Iris pigment epithelial cell (primary cell): ENCODE measurements at regions not wholly inside any gene's neighbourhood (a gene's known extent, or its start where the extent isn't known, plus 50 kb on each side); places are given as distances from the start of the nearest gene placed in this dataset.
A peak's percentile ranks its signal among the peaks of the same experiment; 100 is the strongest.
"Not testable (repeated sequence)": the region's sequence is repeated elsewhere in the genome, so short reads cannot be mapped to it uniquely, and the experiment has no call there.

ENCODE experiments used
- DNase-seq: peaks from one replicate; pipeline ENCODE4 v3.0.0-alpha.2; 2011; ENCODE audit warnings: low read depth

DNA sequence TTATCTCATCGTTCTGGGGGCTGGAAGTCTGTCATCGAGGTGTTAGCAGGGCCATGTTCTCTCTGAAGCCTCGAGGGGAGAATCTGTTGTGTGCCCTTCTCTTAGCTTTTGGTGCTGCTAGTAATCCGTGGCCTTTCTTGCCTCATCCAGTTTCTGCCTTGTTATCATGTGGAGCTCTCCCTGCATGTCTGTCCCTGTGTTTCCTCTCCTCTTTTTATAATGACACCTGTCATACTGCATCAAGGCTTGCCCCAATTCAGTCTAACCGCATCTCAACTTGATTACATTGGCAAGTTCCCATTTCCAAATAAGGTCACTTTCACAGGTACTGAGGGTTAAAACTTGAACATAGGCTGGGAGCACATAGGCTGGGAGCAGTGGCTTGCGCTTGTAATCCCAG lies 82.6 kb upstream of the CNIH3 start:
- no peak for DNase-seq

DNA sequence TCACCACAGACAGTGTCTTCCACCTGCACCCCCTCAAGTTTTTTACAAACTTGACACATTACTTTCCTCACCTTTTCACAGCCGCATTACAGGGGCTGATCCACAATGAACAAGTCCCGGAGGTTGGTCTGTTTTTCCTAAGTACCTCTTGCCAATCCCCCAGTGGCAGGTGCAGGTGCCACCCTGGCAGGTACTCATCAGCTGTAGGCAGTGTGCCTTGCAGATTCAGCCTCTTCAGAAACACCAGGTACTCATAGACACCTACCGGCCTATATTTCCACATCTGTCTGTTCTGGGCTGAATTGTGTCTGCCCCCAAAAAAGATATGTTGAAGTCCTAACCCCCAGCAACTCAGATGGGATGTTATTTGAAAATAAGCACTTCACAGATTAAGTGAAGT lies 81.4 kb upstream of the CNIH3 start:
- no peak for DNase-seq

DNA sequence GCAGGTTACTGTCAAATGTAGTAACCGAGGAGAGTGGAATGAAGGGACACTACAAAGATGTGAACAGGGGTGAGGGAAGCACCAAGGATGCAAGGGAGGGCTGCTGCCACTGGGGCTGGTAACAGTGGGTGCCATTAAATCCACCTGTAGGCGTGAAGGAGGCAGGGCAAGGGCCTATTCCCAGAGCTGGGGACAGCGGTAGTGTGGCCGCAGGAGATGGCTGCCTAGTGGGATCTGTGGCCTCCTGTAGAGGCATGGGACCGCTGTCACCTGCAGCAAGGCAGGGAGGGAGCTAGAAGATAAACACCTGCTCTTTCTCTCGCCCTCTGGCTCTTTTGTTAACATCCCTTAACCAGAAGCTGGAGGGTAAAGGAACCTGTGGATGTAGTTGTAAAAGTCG lies 80.5 kb upstream of the CNIH3 start:
- DNase-seq = no peak

DNA sequence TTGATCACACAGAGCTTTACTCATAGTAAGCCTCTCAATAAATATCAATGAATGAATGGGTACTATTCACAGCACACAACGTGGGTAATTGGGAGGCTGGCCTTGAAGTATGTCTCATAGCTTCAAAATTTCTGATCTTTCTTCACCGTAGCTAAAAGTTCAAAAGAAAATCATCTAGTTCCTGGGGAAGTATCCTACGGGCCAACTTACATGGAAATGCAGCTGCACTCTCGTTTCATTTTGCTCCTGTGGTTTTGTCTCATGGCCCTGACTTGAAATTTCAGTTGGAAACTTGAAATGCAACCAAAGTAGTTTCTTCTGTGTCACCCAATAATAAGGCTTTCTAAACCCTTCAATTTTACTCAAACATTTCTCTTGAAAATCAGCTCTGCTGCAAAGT lies 76.1 kb upstream of the CNIH3 start:
- DNase-seq = peak; percentile 41

DNA sequence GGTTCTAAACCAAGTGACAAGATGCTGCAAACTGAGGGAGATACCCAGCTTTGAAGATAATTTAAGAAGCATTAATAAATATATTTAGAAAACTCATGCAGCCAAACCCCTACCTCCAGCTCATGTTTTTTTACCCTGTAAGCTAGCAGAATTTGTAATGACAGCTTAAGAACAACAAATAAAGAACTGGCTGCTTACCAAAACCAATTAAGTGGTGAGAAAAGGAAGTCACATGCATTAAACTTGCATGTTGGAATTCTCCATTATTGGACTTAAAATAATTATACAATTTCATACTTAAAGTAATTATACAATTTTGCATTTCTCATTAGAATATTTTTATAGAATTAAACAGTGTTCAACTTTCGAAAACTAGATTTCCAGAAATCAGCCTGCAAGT lies 75.6 kb upstream of the CNIH3 start:
- no peak for DNase-seq

DNA sequence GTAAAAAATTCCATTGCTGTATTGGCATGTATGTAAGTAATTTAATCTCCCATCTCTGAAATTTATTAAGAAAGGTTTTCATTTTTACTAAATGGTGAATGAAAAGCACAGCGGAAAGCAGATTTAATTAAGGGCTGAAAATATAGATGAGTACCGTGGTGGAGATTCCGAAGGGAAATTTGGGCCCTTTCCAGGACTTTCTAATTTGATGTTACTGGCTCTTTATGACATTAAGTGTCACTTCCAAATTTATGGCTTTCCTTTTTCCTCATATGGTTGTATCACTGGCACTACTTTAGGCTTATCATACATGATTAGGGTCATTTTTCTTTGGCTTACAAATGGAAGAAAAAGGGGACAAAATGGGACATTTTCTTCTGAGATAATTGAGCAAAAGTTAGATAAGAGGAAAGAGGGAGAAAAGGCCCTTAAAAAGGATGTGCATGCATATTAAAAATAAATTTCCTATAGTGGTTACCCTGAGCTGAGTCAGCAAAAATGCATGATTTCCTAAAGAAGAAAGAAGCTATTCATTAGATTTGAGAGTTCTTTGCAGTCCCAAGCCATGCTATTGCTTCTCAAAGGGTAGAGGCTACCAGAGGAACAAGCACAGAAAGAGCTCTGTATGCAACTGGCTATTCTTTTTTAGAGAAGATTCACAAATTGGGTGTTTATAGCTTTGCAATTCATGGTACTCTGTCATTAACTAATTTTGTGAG lies 74.9 kb upstream of the CNIH3 start:
- no peak for DNase-seq

DNA sequence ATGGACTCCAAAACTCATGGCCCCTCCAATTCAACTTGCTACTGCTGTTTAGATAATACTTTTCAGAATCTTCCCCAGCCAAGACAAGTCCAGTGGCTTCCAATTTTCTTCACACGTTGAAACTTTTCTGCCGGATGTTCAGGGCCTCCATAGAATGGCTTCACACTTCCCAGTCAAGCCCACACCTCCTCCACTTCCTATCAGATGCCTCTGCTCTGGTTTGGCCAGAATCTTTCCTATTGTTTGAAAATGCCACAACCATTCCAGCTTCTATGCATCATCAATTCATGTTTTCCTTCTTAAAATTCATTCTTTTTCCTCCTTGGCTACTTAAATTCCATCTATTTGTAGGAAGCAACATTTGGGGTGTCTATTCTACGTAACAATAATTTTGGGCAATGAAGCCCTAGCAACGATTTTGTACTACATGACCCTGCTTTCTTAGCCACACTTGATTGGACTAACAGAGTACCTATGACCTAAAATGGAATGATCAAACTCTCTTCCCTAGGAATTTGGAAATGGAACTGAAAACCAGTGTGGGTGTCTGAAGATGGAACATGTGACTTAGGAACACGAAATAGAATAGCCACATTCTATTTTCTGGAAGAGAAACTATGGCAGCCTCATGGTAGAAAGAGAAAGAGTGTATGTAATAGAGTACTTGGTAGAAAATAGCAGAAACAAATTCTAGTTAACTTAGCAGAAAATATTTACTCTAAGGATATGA lies 74.1 kb upstream of the CNIH3 start:
- DNase-seq = no peak

DNA sequence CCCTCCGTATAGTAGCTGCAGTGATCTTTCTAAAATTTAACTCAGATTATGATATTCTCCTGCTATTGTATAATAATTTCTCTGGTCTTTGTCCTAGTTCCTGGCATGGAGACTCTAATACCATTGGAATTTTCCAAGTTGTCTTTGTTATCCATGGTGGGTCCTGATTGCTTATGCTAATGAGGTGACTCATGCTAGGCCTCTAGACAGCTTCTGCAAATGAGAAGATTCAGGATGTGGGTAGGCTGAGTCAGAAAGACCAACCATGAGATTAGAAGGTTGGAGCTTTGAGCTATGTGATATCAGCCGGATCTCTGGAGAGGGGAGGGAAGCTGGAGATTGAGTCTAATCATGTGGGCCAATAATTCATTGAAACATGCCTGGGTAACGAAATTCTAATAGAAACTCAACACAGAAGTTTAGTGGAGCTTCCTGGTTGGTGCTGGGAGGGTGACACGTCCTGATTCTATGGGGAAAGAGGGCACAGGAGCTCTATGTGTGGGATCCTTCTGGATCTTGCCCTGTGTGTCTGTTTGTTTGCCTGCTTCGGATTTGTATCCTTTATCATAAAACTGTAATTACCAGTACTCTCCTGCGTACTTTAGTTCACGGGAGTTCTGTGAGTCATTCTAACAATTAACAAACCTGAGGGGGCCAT lies 73.2 kb upstream of the CNIH3 start:
- DNase-seq = peak; percentile 97

DNA sequence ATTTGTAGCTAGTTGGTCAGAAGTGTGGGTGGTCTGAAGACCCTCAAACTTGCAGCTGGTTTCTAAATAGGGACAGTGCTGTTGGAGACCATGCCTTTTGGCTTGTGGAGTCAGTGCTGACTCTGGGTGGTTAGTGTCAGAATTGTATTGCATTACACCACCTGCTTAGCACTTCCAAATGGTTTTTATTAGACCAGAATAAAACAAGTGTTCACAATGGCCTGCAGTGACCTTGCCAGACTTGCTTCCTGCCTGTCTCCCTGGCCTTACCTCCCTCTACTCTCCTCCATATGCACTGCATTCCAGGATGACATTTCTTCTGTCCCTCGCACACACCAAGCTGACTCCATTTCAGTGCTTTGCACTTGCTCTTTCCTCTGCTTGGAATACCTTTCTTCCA lies 72.7 kb upstream of the CNIH3 start:
- DNase-seq = no peak

DNA sequence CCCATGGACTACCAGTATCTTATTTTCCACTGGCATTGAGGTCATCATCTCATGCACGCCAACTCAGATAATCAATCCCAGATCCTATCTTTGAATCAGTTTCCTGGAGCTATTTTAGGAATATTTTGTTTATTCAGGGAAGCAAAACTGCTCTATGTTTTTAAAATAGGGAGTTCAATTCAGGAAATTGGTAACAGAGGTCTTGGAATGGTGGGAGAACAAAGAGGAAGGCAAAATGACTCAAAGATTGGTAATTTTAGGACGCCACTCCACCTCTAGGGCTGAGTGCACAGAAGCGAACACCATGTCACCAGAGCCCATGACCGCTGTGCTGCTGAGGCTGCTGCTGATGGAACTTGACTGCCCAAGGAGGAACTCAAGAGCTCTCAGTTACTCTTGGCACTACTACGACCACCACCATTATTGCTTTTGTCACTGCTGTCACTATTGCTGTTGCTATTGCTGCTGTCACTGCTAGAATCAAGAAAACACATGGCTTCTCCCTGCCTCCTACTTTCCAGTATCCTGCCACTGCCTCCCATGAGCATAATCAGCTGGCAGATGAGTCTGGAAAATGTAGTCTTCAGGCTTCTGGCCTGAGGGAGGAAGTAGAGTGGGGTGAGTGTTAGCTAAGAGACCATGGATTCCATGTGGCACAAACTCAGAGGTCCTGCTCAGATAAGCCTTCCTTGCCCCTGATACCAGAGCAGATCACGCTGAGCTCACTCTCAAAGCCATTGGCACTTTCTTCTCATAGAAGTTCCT lies 71.6 kb upstream of the CNIH3 start:
- DNase-seq = no peak

DNA sequence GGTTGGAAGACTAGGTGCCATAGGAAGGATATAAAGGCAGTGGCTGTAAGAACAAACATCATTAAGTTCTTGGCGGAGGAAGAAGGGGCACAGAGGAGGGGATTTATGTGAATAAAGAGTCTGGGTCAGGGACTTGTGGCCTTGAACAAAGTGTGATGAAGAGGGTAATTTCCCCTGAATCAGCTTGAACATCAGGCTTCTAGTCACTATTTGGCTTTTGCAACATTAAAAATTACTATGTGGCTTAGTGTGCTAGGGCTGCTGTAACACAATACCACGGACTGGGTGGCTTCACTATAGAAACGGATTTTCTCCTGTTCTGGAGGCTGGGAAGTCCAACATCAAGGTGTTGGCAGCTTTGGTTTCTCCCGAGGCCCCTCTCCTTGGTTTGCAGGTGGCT lies 70.5 kb upstream of the CNIH3 start:
- DNase-seq = no peak

DNA sequence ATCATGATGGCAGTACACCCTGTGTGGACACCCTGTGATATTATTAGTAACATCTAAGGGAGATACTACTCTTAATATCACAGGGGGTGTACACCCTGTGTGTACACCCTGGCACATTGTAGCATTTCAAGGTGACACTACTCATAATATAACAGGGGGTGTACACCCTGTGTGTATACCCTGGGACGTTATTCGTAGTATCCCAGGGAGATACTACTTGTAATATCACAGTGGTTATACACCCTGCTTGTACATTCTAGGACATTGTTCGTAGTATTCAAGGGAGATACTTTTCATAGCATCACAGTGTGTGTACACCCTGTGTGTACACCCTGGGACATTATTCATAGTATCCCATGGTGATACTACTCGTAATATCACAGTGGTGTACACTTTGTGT lies 67.4 kb upstream of the CNIH3 start:
- DNase-seq = no peak

DNA sequence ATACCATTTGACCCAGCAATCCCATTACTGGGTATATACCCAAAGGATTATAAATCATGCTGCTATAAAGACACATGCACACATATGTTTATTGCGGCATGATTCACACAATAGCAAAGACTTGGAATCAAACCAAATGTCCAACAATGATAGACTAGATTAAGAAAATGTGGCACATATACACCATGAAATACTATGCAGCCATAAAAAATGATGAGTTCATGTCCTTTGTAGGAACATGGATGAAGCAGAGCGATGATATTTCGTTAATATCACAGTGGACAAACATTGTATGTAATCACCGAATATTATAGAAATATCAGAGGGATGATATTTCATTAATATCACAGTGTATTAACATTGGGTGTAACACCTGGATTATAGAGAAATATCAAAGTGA lies 64.9 kb upstream of the CNIH3 start:
- DNase-seq = not testable (repeated sequence)

DNA sequence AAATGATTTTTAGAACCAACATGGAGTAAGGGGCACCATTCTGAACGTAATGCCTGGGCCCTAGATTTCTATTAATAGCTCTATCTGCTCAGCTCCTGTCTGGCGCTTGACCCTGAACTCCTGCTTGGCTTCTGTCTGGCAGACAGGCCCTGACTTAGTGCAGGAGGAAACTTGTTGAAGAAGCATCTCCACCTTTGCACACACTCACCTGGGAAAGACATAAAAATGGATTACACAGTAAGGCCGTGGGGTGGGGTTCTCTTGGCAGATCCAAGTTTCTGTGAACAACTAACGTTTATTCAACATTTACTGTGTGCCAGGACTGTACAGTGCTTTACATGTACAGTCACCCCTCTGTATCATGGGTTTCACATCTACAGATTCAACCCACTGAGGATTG lies 62.1 kb upstream of the CNIH3 start:
- DNase-seq = no peak

DNA sequence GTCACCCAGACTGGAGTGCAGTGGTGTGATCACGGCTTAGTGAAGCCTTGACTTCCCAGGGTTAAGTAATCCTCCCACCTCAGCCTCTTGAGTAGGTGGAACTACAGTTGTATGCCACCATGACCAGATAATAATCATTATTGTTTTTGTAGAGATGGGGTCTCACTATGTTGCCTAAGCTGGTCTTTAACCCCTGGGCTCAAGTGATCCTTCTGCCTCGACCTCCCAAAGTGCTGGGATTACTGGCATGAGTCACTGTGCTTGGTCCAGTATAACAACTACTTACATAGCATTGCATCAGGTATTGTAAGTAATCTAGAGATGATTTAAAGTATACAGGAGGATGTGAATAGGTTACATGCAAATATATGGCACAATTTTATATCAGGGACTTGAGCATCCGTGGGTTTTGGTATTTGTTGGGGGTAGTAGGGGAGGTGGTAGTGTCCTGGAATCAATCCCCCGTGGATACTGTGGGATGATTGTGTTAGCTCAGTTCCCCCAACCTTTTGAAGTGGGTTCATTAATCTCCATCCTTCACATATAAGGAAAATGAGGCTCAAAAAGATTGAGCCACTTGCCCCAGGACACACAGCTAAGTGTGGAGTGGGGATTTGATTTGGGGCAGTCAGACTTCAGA lies 61.4 kb upstream of the CNIH3 start:
- DNase-seq = no peak

DNA sequence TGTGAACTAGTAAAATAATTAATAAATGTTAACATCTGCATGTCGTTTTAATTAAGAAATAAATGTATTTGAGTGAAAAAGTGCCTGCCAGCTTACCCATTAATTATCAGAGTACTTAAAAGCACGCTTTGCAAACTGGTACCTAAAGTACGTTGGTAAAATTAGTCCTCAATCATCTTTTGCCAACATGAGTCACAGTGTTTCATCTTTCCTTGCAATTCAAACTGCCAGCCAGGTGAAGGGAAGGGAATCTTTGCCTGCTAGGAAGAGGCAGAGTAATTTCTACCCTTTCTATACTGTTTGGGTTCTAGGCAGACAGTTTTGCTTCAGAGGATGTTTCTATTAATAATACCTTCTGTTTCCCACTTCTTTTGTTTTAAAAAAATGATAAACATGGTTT lies 57.2 kb upstream of the CNIH3 start:
- no peak for DNase-seq

DNA sequence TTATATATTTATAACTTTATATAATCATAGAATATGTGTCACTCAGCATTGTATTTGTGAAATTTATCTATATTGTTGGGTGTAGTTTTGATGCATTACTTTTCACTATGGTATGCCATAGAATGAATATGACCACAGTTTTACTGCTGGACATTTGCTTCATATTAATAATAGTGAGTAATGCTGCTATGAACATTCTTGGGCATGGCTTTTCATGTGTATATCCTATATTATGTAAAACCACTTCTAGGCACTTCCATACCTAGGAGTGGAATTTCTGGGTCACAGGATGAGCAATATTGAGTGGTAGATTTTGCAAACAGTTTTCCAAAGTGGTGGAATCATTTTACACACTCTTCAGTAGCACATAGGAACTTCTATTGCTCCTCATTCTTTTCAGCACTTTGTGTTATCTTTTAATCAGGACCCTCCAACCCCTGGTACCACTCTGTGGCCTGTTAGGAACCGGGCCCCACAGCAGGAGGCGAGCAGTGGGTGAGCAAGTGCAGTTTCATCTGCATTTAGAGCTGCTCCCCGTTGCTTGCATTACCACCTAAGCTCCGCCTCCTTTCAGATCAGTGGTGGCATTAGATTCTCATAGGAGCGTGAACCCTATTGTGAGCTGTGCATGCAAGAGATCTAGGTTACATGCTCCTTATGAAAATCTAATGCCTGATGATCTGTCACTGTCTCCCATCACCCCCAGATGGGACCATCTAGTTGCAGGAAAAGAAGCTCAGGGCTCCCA lies 56.0 kb upstream of the CNIH3 start:
- DNase-seq = no peak

DNA sequence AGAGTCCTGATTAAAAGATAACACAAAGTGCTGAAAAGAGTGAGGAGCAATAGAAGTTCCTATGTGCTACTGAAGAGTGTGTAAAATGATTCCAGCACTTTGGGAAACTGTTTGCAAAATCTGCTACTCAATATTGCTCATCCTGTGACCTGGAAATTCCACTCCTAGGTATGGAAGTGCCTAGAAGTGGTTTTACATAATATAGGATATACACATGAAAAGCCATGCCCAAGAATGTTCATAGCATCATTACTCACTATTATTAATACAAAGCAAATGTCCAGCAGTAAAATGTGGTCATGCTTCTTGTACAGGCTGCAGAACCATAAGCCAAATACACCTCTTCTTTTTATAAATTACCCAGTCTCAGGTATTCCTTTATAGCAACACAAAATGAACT lies 53.2 kb upstream of the CNIH3 start:
- DNase-seq = not testable (repeated sequence)

DNA sequence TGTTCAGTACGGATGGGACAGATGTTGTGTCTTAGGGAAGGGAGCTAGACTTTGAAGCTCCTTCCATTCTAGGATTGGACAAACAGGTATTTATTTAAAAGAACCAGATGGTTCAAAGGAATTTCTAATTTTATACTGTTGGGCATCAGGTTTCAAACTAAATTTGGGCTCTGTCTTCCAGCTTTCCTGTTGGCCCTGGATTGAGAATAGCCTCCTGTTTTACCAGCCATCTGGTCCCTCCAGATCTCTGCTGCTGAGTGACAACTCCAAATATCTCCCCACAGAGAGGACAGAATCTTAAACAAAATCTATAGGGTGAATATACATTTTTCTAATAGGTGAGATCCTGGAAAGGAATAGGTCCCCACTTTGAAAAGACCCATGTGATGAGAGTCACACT lies 52.5 kb upstream of the CNIH3 start:
- no peak for DNase-seq

DNA sequence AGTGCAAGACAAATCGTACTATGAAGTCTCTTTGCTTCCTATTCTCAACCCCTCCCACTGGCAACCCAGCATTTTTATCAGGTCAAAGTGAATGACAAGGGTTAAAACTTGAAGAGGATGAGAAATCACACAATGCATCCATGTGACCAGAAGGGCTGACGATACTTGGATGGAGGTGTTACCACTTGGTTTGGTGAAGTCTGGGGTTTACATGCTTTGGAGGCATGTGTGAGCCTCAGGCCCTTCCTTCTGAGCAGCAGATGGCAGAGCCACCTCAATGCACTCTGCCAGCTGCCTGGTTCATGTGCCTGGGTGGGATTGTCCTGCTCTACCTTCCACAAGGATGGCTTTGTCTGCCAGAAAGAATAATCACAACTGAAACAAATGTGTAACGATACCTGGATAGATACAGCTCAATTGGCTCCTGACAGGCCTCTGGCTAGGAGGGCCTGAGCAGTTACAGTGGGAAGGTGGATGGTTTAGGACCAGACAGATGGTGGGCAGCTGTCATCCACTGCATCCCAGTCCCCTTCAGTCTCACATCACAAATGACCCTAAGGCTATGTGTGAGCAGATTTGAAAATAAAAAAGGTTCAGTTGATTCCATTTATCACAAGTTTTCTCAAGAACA lies 51.5 kb upstream of the CNIH3 start:
- DNase-seq = no peak

DNA sequence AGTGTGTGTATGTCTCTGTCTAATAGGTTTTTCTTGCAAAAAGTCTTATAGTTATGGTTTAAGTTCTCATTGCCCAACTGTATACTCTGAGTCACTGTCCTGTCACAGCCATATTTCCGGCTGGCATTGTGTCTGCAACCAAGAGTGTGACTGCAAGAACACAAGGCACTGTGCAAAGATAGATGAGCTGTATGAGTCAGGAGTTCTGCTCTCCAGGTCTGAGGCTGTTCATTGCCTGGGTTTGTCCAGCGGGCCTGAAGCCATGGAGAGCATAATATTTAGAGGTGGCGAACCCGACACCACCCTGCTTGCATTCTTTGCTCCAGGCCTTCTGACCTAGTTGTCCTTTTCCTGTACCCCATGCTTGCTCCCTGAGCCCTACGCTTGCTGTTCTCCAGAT lies 50.9 kb upstream of the CNIH3 start:
- DNase-seq = peak; percentile 81
